ENCODE measurements at regions not wholly inside any gene's neighbourhood (a gene's known extent, or its start where the extent isn't known, plus 50 kb on each side); places are given as distances from the start of the nearest gene placed in this dataset.

DNA sequence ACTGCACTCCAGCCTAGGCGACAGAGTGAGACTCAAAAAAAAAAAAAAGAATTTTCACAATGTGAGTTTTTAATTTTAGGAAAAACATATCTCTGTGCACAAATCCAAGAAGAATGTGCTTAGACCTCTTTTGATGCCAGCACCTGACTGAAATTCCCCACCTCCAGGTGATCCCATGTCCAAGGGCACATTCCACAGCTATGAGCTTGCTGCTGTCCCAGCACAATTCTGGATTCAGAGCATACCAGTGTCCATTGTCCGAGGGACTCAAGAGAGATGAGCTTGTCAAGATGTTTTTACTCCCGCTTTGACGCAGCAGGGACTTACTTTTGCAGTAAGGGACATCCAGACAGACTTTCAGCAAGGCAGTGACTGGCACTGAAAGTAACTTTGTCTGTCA is 489.1 kb upstream of the ACVR2A start:
- H4K8ac ChIP-seq (replicated peaks; ENCODE audit: insufficient read length, low read depth, low read length) = no peak overlapping the region
- H3K27me3 ChIP-seq (ENCODE audit: insufficient read depth, low read length) = no peaks in the 10 kb centered on the region
- H4K91ac ChIP-seq (ENCODE audit: insufficient read length, low read depth, low read length) = no peak overlapping the region
- H3K9me3 ChIP-seq (ENCODE audit: control insufficient read depth, low read depth, low read length) = no peaks in the 10 kb centered on the region
- H3K4me1 ChIP-seq (ENCODE audit: insufficient read depth, low read length) = no peaks in the 10 kb centered on the region
- Mint-ChIP-seq H3K4me1 (peaks cover 4 to 6% of the 10 kb centered on the region in 2 experiments; a peak in 2 of 4 replicates), H3K9me3 (no peaks in the 10 kb centered on the region), H3K36me3 (ENCODE audit: insufficient read depth in 1 of 3, low read depth in 3 of 3) (no peaks in the 10 kb centered on the region), H3K27me3 (ENCODE audit: low read depth) (no peaks in the 10 kb centered on the region), H3K27ac (no peak overlapping the region), H3K4me3 (no peak overlapping the region)
- H2AK5ac ChIP-seq (ENCODE audit: insufficient read length, low read length) = no peak overlapping the region
- no peak overlapping the region for H3K18ac ChIP-seq (ENCODE audit: insufficient read length, low read depth, low read length)
- no peak overlapping the region for H2BK12ac ChIP-seq (ENCODE audit: insufficient read length, low read depth, low read length)
- no peak overlapping the region for H2AFZ ChIP-seq (ENCODE audit: low read length)
- no peaks in the 10 kb centered on the region for H3K79me1 ChIP-seq (ENCODE audit: insufficient read depth, low read depth, low read length, poor library complexity, severe bottlenecking)
- no peak overlapping the region for H3K4ac ChIP-seq (ENCODE audit: low read depth, low read length)
- TF ChIP-seq, protein P1, sequence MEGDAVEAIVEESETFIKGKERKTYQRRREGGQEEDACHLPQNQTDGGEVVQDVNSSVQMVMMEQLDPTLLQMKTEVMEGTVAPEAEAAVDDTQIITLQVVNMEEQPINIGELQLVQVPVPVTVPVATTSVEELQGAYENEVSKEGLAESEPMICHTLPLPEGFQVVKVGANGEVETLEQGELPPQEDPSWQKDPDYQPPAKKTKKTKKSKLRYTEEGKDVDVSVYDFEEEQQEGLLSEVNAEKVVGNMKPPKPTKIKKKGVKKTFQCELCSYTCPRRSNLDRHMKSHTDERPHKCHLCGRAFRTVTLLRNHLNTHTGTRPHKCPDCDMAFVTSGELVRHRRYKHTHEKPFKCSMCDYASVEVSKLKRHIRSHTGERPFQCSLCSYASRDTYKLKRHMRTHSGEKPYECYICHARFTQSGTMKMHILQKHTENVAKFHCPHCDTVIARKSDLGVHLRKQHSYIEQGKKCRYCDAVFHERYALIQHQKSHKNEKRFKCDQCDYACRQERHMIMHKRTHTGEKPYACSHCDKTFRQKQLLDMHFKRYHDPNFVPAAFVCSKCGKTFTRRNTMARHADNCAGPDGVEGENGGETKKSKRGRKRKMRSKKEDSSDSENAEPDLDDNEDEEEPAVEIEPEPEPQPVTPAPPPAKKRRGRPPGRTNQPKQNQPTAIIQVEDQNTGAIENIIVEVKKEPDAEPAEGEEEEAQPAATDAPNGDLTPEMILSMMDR (conservative IDR thresholded peaks at IDR 0.05) = no peak
- no peaks in the 10 kb centered on the region for H3K79me2 ChIP-seq (ENCODE audit: insufficient read depth, low read length)
- H3K23ac ChIP-seq (ENCODE audit: insufficient read length, low read depth, low read length) = no peak overlapping the region
- no peak overlapping the region for H3K56ac ChIP-seq (ENCODE audit: insufficient read length, low read depth, low read length)
- no peaks in the 10 kb centered on the region for H4K20me1 ChIP-seq (ENCODE audit: control insufficient read depth, insufficient read depth, insufficient read length)
- H2BK20ac ChIP-seq (ENCODE audit: low read depth, low read length, poor library complexity, severe bottlenecking) = no peak overlapping the region
- H2BK120ac ChIP-seq (ENCODE audit: low read depth, low read length, poor library complexity, severe bottlenecking) = no peak overlapping the region
- no peak overlapping the region for H3K4me2 ChIP-seq (ENCODE audit: insufficient read depth, insufficient read length, low read length)
- H3K23me2 ChIP-seq (ENCODE audit: insufficient read length, low read depth, low read length, poor library complexity, severe bottlenecking) = no peaks in the 10 kb centered on the region
- no peak overlapping the region for H4K5ac ChIP-seq (ENCODE audit: insufficient read length, low read depth, low read length)
- WGBS (ENCODE audit: extremely low coverage, insufficient read length, low lambda C conversion rate) = no CpG with 5 or more reads among the region's 4 CpGs
- H2BK15ac ChIP-seq (ENCODE audit: low read depth, low read length) = no peak overlapping the region
- no peak overlapping the region for H2BK5ac ChIP-seq (ENCODE audit: insufficient read length, low read length)
- no peak overlapping the region for H3T11ph ChIP-seq (ENCODE audit: low read length)
- DNase-seq = no peak
- no peak overlapping the region for H3K14ac ChIP-seq (ENCODE audit: insufficient read depth, low read length)
- H3K27ac ChIP-seq (ENCODE audit: insufficient read length, low read depth, low read length) = no peak overlapping the region
- H3K9ac ChIP-seq (ENCODE audit: extremely low read depth, insufficient read length, low read length) = no peak overlapping the region
